UCSD-AML1 (cell line): ENCODE measurements at regions not wholly inside any gene's neighbourhood (a gene's known extent, or its start where the extent isn't known, plus 50 kb on each side); places are given as distances from the start of the nearest gene placed in this dataset.
"Not testable (repeated sequence)": the region's sequence is repeated elsewhere in the genome, so short reads cannot be mapped to it uniquely, and the experiment has no call there.

ENCODE experiments used
- DNase-seq: peaks from one replicate; lab custom pipeline; 2025; ENCODE audit not compliant: unreplicated experiment; lab: John Stamatoyannopoulos, UW

DNA sequence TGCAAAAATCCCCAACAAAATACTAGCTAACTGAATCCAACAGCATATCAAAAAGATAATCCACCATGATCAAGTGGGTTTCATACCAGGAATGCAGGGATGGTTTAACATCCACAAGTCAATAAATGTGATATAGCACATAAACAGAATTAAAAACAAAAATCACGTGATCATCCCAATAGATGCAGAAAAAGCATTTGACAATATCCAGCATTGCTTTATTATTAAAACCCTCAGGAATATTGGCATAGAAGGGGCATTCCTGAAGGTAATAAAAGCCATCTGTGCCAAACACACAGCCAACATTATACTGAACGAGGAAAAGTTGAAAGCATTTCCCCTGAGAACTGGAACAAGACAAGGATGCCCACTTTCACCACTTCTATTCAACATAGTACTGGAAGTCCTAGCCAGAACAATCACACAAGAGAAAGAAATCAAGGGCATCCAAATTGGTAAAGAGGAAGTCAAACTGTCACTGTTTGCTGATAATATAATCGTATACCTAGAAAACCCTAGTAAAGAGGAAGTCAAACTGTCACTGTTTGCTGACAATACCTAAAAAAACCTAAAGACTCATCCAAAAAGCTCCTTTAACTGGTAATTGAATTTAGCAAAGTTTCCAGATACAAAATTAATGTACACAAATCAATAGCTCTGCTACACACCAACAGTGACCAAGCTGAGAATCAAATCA, 109.8 kb downstream of the RNASET2 start:
- DNase-seq, result not testable (repeated sequence)

DNA sequence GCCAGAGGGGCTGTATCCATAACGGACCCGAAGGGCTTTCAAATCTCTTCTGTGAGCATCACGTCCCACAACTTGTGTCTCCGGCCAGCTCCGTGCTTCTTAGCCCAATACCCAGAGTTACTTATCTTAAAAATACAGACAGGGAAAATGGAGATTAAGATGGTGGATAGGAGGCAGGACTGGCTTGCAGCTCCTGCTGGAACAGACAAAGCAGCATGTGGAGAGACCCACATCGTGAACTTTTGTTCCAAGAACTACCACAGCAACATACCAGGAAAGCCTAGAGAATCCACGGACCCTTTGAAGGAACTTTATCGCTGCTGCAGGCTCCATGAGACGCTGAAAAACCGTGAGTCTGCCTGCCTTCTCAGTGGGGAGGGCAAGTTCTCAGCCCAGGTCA, 113.7 kb downstream of the RNASET2 start:
- no peak for DNase-seq

DNA sequence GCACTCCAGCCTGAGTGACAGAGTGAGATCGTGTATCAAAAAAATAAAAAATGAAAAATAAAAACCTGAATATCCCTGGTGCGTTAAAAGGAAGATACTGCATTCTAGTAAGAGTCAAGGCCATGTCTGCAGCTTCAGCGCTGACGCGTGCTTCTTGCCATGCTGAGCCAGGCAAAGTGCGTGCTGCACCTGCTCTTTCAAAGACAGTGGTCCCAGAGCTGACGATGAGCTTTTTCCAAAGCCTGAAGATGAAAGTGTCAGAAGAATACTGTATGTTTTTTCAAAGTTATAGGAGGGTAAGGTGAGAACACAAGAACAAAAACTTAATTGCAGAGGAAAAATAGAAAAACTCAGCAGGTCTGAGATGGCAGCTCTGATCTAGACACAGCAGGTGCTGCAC, 115.1 kb downstream of the RNASET2 start:
- no peak for DNase-seq

DNA sequence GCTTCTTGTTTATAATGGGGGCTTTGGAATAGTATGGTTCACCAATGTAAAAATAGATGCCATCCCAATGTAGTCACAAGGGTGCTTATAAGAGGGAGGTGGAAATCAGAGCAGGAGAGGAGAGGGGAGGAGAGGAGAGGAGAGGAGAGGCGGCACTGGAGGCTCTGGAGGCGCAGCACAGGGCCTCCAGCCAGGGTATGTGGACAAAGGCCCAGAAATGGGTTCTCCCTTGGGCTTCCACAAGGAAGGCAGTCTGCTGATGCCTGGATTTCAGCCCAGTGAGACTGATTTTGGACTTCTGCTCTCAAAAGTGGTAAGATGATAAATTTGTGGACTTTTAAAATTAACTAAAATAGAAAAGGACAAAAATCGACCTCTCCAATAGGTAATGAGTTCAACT, 116.8 kb downstream of the RNASET2 start:
- DNase-seq, result no peak

- no peak for DNase-seq
Observed at GRCh38 chr6:166838987-166839386, 117.4 kb downstream of the RNASET2 start.

DNA sequence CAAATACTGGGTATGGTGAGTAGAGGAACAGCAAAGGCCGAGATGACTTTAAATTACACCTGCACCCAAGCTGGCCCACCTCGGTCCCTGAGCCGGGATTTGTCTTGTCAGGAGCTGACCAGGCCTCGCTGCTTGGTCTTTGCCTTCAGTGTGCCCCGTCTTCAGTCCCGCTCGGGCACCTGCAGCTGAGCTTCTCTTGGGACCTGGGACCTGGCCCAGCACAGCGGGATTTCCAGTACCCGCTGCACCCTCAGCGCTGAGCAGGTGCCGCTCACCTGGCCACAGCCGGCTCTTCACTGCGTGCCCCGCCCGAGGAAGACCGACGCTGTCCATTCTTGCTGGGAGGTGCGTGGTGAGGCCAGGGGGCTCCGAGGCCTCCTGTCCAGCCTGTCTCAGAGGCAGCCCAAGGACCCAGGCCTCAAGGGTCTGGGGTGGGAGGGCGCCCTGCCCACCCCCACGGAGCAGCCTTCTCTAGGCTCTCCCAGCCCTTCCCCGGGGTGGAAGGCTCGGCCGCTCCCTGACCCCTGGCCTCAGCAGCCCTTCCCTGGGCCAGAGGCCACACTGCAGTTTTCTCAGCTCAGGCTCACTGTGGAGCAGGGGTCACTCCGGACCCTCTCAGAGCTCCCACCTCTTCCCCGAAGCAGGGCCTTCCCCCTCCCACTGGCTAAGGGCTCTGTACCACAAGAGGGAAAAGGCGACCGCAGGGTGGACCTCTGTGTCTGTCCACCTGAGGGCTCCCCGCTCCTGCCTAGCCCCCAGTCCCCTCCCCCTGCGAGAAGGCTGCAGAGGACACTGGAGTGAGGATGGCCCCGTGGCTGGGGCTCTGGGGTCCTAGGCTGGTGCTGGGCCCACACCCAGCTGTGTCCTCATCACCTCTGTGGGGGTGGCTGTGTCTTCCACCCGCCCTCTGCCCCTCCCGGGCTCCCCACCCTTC, 119.3 kb downstream of the RNASET2 start:
- DNase-seq, result no peak

DNA sequence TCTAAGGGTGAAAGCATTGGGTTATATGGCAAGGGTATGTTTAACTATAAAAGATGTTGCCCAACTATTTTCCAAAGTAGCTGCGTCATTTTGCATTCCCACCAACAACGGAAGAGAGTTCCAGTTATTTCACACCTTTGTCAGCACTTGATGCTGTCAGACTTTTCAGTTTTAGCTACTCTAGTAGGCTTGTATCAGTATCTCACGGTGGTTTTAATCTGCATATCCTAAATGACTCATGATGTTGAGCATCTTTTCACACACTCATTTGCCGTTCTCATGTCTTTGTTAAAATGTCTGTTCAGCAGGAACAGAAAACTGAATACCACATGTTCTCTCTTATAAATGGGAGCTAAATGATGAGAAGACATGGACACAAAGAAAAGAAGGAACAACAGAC, 122.3 kb downstream of the RNASET2 start:
- DNase-seq, result no peak

GRCh38 chr6:166830891-166831363, 125.4 kb downstream of the RNASET2 start:
- DNase-seq, result no peak

DNA sequence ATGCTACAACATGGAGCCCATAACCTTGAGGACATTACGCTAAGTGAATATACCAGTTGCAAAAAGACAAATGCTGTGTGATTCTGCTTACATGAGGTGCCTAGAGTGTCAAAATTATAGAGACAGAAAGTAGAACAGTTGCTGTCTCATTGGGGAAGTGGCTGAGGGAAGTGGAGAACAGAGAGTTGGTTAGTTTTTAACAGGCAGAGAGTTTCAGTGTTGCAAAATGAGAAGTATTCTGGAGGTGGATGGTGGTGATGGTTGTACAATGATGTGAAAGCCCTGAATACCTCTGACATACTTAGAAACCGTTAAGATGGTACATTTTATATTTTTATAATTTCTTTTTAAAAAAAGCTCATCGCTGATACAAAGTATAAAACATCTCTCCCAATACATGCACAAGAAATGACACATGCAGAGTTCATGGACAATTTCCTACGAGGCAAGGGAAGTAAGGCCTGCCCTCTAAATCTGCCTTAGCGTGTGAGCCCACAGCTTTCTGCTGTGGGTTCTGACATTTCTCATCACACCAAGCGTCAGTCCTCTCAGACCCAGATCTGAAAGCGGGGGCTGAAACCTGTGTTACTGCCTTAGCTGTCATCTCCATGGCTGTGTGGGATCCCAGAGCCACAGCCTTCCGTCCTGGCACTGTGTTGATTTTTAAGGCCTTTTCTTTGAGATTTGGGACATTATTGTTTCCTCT, 126.0 kb downstream of the RNASET2 start:
- no peak for DNase-seq

GRCh38 chr6:166826264-166826663, 130.1 kb downstream of the RNASET2 start:
- DNase-seq, result no peak

DNA sequence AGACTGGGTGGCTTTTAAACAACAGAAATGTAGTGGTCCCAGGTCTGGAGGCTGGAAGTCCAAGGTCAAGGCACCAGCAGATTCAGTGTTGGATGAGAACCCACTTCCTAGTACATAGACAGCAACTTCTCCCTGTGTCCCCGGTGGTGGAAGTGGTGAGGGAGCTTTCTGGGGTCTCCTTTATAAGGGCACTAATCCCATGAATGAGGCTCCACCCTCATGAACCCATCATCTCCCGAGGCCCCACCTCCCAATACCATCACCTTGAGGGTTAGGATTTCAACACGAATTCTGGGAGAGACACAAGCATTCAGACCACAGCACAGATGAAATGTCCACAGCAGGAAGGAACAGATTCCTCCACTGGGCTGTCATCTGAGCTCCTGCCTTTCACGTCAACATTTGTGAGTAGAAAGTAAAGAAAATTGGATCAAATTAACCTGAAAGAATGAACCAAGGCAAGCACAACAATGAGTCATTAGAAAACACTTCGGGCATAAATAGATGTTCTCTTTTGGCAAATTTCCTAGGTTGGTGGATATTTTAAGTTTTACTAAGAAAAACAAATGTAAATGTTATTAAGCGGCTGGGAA, 130.7 kb downstream of the RNASET2 start:
- no peak for DNase-seq

- DNase-seq, result no peak
Observed at GRCh38 chr6:166824880-166825250, 131.5 kb downstream of the RNASET2 start.

- DNase-seq, result no peak
Observed at GRCh38 chr6:166824146-166824879, 132.0 kb downstream of the RNASET2 start.

DNA sequence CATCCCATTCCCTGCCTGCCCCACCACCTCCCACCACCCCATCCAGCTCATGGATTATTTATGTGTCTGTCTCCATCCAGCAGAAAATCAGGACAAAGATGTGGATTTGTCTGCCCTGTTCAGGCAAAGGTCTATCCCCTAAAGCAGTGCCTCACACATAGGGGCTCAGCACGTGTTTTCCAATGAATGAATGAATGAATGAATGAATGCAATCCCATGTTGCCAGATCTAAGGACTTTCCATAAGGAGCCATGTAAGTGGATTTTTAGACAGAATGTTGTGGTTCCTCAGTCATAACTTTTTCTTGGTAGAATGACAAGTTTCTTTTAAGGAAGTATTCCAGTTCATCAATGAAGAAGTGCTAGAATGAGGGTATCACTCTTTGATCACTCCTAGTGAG, 133.7 kb downstream of the RNASET2 start:
- no peak for DNase-seq

GRCh38 chr6:166820483-166820882, 135.9 kb downstream of the RNASET2 start:
- no peak for DNase-seq

GRCh38 chr6:166820070-166820469, 136.3 kb downstream of the RNASET2 start:
- no peak for DNase-seq

DNA sequence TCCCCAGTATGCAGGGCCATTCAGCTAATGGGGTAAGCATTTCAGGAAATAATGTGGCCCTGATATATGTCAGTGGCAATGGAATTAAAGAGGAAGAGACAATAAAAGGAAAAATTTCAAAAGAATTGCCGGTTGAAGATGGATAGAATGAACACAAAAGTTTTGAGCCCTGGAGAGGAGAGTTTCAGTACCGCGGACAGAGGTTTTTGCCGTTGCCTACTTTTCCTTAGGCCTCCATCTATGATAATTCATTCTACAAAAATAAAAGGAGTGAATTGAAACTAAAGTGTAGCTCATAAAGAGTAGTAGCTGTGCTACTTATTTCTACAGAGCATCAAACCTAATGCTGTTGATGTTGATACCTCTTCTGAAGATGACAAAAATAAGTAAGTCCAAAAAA, 140.7 kb downstream of the RNASET2 start:
- DNase-seq, result no peak

DNA sequence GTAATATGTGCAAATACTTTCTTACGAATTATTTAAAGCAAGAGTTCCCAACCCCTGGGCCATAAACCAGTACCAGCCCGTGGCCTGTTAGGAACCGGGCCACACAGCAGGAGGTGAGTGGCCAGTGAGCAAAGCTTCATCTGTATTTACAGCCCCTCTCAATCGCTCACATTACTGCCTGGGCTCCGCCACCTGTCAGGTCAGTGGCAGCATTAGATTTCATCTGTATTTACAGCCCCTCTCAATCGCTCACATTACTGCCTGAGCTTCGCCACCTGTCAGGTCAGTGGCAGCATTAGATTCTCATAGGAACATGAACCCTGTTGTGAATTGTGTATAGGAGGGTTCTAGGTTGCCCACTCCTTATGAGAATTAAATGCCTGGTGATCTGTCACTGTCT, 142.0 kb downstream of the RNASET2 start:
- no peak for DNase-seq

DNA sequence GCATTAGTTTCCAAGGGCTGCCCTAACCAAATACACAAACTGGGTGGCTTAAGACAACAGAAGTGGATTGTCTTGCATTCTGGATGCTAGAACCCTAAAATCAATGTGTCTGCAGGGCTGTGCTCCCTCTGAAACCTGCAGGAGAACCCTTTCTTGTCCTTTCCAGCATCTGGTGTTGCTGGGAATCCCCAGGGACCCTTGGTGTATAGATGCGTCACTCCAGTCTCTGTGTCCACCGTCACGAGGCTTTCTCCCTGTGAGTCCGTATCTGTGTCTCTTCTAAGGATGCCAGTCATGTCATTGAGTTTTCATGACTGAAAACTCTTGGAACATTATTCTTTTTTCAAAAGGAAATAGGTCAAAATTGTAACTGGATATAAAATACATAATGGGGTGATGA, 142.9 kb downstream of the RNASET2 start:
- no peak for DNase-seq

- DNase-seq, result no peak
Observed at GRCh38 chr6:166810864-166811263, 145.5 kb downstream of the RNASET2 start.

- no peak for DNase-seq
Observed at GRCh38 chr6:166809721-166810120, 146.6 kb downstream of the RNASET2 start.
